ENCODE measurements at regions not wholly inside any gene's neighbourhood (a gene's known extent, or its start where the extent isn't known, plus 50 kb on each side); places are given as distances from the start of the nearest gene placed in this dataset.
"Not testable (repeated sequence)": the region's sequence is repeated elsewhere in the genome, so short reads cannot be mapped to it uniquely, and the experiment has no call there.

GRCh38 chr21:5064581-5065142 is 5456.7 kb upstream of the TPTE start:
- not testable (repeated sequence) for DNase-seq (ENCODE audit: insufficient read length, low spot score); FAIRE-seq

DNA sequence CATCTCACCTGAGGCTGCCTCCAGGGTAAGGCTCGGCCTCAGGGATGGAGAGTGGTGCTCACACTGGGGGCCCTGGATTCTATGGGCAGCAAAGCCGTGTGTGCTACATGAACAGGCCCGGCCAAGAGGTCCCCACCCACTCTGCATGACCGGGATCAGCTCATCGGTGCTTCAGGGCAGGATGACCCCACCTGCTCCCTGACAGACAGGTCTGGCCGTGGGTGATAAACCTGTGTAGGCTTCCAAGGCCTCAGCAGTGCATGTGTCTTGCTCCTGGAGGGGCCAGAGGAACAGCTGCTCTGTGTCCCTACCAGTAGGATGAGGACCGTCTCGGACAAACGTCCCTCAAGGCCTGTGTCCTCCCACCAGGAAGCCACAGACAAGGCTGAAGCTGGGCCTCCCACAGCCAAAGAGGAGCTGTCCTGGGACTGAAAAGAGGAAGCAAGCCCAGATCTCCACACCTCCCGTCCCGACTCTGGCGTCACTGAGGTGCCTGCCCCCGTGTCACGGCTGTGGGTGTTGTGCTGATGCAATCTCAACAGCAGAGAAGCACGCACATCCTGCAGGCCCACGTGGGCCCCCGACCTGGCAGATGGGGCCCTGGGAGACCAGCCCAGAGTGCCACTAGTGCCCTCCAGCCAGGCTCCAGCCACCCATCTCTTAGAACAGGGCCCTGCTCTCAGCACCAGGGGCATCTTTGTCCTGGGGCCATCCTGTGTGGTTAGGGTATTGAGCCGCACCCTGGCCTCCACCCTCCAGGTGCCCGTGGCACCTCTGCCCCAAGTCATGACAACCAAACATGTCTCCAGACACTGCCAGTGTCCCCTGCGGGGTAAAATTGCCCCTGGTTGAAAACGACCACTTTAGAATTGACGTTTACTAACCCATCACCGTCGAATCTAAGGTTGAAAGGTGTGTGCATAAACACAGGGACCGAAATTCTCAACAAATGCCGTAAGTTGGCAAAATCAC is 5455.9 kb upstream of the TPTE start:
- FAIRE-seq; DNase-seq (ENCODE audit: insufficient read length, low spot score): not testable (repeated sequence)
- 0 out of 2 replicates have a peak, but pooled peaks have one; percentile 17 for TF ChIP-seq SPI1 (IDR thresholded peaks at IDR 0.05; ENCODE audit: low read depth, low read length)

GRCh38 chr21:5066682-5067251 is 5454.6 kb upstream of the TPTE start:
- FAIRE-seq; DNase-seq (ENCODE audit: insufficient read length, low spot score): not testable (repeated sequence)

DNA sequence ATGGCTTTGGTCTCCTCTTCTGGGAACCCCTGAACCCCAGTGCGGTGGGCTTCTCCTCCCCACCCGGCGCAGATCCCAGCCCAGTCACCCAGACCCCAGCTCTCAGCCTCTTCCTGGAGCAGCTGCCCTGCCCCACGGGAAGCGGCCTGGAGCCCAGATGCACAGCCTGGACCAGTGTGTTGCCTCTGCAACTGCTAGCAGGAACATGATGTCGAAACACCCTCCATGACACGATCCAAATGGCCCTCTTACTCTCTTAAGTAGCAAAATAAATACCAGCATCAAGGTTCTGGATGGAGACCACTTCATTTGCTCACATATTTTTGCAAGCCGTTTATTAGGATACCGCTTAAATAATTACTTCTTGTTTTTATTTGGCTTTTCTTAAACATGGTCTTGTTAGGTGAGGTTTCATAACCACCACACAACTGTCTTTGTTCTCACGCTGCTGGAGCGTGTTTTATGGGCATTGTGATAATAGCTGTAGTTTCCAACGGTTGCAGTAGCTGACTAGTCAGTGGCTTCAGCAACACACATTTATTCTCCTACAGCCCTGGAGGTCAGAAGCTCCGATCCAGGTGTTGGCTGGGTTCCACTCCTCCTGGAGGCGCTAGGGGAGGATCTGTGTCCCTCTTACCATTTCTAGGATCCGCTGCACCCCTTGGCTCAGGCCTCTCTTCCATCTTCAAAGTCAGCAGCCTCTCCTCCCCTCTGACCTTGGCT is 5453.9 kb upstream of the TPTE start:
- DNase-seq (ENCODE audit: insufficient read length, low spot score); FAIRE-seq: not testable (repeated sequence)

- not testable (repeated sequence) for FAIRE-seq; DNase-seq (ENCODE audit: insufficient read length, low spot score)
These were observed 5452.7 kb upstream of the TPTE start for GRCh38 chr21:5068649-5069048.

- DNase-seq (ENCODE audit: insufficient read length, low spot score); FAIRE-seq: not testable (repeated sequence)
These were observed 5450.2 kb upstream of the TPTE start for GRCh38 chr21:5071180-5071579.

DNA sequence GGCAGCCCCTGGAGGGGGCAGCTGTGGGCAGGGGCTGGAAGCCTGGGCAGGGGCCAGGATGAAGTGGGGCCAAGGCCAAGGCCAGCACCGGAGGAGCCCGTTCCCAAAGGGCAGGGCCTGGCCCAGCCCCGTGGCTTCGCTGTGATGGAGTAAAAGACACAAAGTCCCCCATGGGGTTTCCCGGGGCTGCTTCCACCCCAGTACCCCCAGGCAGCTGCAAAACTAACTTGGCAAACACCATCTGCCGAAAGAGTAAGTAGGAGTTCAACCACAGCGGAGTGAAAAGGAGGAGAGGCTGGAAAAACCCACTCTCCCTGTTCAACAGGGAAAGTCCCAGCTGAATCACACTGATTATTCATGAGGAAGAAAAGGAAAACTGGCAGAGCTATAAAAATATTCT is 5444.5 kb upstream of the TPTE start:
- not testable (repeated sequence) for DNase-seq (ENCODE audit: insufficient read length, low spot score); FAIRE-seq

GRCh38 chr21:5079361-5079760 is 5442.0 kb upstream of the TPTE start:
- not testable (repeated sequence) for FAIRE-seq; DNase-seq (ENCODE audit: insufficient read length, low spot score)

GRCh38 chr21:5080015-5080414 is 5441.4 kb upstream of the TPTE start:
- FAIRE-seq; DNase-seq (ENCODE audit: insufficient read length, low spot score): not testable (repeated sequence)

- FAIRE-seq; DNase-seq (ENCODE audit: insufficient read length, low spot score): not testable (repeated sequence)
These were observed 5437.1 kb upstream of the TPTE start for GRCh38 chr21:5084246-5084645.

DNA sequence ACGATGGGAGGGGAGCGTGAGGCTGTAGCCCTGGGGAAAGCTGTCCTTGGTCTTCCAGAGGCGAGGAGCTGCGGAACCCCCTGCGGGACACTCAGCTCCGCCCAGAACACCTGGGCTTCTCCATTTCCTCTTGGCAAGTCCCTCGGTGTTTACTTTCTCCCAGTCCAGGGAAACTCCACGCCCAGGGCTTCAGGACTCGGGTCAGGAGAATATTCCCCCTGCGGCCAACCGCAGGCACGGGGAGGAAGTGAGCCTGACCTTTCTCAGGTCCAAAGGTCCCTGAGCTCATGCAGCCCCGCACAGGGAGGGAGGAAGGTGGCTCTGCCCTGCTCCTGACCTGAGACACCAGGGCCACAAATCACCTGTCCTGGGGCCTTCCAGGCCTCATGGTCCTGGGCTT is 5435.9 kb upstream of the TPTE start:
- not testable (repeated sequence) for DNase-seq (ENCODE audit: insufficient read length, low spot score); FAIRE-seq

DNA sequence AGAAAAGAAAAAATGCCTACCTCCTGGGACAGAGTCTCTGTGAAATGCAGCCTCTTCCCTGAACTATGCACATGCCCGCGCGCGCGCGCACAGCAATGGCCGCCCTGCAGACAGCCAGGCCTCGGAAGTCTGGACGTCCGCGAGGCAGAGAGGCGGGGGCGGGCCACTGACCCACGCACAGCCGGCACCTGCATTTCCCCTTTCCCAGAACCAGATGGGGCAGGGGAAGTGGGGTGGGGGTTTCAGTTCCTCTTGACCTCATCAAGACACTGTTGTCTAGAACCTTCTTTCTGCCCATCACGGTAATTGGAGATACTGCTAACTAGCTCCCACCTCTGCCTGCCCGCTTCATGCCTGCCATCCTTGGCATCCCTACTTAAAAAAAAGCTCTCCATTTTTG is 5435.0 kb upstream of the TPTE start:
- DNase-seq (ENCODE audit: insufficient read length, low spot score); FAIRE-seq: not testable (repeated sequence)
- peak; percentile 53 for TF ChIP-seq SPI1 (IDR thresholded peaks at IDR 0.05; ENCODE audit: low read depth, low read length)

- FAIRE-seq; DNase-seq (ENCODE audit: insufficient read length, low spot score): not testable (repeated sequence)
These were observed 5432.6 kb upstream of the TPTE start for GRCh38 chr21:5088820-5089219.

DNA sequence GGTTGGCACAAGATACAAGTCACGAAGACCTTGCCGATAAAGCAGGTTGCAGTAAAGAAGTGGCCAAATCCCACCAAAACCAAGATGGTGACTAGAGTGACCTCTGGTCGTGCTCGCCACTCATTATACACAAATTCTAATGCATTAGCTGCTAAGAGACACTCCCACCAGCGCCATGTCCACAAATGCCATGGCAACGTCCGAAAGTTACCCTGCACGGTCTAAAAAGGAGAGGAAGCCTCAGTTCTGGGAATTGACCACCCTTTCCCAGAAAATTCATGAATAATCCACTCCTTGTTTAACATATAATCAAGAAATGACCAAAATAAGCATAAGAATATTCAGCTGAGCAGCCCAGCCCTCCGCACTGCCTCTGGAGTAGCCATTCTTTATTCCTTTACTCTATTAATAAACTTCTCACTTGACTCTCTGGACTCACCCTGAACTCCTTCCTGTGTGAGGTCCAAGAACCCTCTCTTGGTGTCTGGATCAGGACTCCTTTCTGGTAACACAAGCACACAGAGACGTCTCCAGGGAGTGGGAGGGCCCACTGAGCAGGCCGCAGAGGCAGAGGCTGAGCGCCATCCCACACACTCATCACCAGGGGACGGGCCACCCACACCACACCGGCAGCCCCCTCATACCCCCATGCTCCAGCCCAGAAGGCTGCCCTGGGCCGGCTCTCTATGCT is 5431.8 kb upstream of the TPTE start:
- DNase-seq (ENCODE audit: insufficient read length, low spot score); FAIRE-seq: not testable (repeated sequence)

GRCh38 chr21:5090132-5091079 is 5431.0 kb upstream of the TPTE start:
- not testable (repeated sequence) for DNase-seq (ENCODE audit: insufficient read length, low spot score); FAIRE-seq

- not testable (repeated sequence) for DNase-seq (ENCODE audit: insufficient read length, low spot score); FAIRE-seq
These were observed 5430.1 kb upstream of the TPTE start for GRCh38 chr21:5091274-5091673.

DNA sequence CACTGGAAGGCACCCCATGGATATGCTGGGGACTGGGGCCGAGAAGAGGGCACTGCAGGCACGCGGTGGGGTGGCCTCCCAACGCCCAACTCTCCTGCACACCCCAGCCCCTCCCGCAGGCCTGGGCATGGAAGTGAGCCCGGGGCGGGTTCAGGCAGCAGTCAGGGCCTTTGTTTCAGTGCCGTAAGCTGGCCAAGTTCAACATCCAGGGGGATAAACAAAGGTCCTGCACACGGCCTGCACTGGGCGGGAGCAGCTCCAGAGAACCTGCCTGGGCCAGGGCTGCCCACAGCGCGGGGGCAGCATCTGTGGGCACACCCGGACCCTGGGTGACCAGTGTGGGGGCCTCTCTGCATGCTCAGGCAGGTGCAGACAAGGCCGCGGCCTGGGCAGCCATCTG is 5425.8 kb upstream of the TPTE start:
- DNase-seq (ENCODE audit: insufficient read length, low spot score); FAIRE-seq: not testable (repeated sequence)

All from GM12891 (cell line).